Suprapubic skin (tissue), 4 donors: ENCODE measurements at regions not wholly inside any gene's neighbourhood (a gene's known extent, or its start where the extent isn't known, plus 50 kb on each side); places are given as distances from the start of the nearest gene placed in this dataset.

Experiments
- CTCF ChIP-seq, 2 donors: fragments of 200-600 bp in 1 of 2; fragments of 450-650 bp in 1 of 2; sonication (generic) in 1 of 2; IDR thresholded peaks; one replicate each; pipeline ENCODE4 v1.5.1; 2016 to 2019; ENCODE audit warnings: antibody characterized with exemption in 2 of 2, mild to moderate bottlenecking in 1 of 2, moderate library complexity in 1 of 2
- EP300 ChIP-seq: sonication (generic); formaldehyde crosslinking; IDR thresholded peaks from one replicate; pipeline ENCODE4 v1.6.1; 2017; ENCODE audit warnings: antibody characterized with exemption
- POLR2A ChIP-seq, 2 donors: fragments of 450-650 bp; IDR thresholded peaks; one replicate each; pipeline ENCODE4 v1.6.1; 2017; ENCODE audit warnings: antibody characterized with exemption in 2 of 2, mild to moderate bottlenecking in 2 of 2, moderate library complexity in 2 of 2
- POLR2AphosphoS5 ChIP-seq, 3 donors: sonication (generic); formaldehyde crosslinking; IDR thresholded peaks; one replicate each; pipeline ENCODE4 v1.6.1; 2017; ENCODE audit warnings: antibody characterized with exemption in 3 of 3

DNA sequence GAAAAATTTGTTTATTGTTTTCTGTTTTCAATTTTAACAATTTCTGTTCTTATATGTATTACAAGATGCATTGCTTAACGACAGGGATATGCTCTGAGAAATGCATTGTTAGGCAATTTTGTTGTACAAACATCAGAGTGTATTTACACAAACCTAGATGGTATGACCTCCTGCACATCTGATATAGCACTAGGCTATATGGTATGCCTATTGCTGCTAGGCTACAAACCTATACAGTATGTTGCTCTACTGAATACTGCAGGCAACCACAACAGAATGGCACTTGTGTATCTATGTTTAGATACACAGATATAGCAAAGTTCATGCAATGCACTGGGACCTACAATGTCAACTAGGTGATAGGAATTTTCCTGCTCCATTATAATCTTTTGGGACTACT is 70.1 kb downstream of the SUCNR1 start:
- TF ChIP-seq POLR2A (IDR thresholded peaks at IDR 0.05), result no peak
- TF ChIP-seq CTCF (IDR thresholded peaks at IDR 0.05), result no peak
- TF ChIP-seq POLR2AphosphoS5 (IDR thresholded peaks at IDR 0.05), result no peak
- no peak for TF ChIP-seq EP300
